ENCODE measurements at regions not wholly inside any gene's neighbourhood (a gene's known extent, or its start where the extent isn't known, plus 50 kb on each side); places are given as distances from the start of the nearest gene placed in this dataset.

- Histone ChIP-seq H3K36me3 (no peaks in the 10 kb centered on the region), H3K9me3 (no peaks in the 10 kb centered on the region), H3K27ac (no peak overlapping the region), H3K4me3 (no peak overlapping the region), H3K4me1 (no peaks in the 10 kb centered on the region), H3K27me3 (no peaks in the 10 kb centered on the region)
- peak in 1 of 2 donors; percentile 41 for DNase-seq (ENCODE audit: low spot score in 2 of 2)
- intact Hi-C loops (cut with DNase I) = no loop called here
- TF ChIP-seq CTCF (IDR thresholded peaks at IDR 0.05) = no peak
Measured at GRCh38 chr1:4959216-4959615, 304.8 kb downstream of the AJAP1 start.

- no peak overlapping the region for H3K27ac ChIP-seq
- intact Hi-C loops (cut with DNase I) = no loop called here
- H3K36me3 ChIP-seq = no peaks in the 10 kb centered on the region
- no peak overlapping the region for H3K4me3 ChIP-seq
- no peak for DNase-seq (ENCODE audit: low spot score in 2 of 2)
- no peaks in the 10 kb centered on the region for H3K9me3 ChIP-seq
- no peak for TF ChIP-seq CTCF (IDR thresholded peaks at IDR 0.05)
- H3K4me1 ChIP-seq = no peaks in the 10 kb centered on the region
- H3K27me3 ChIP-seq = no peaks in the 10 kb centered on the region
Measured at GRCh38 chr1:4957027-4957426, 302.6 kb downstream of the AJAP1 start.

- Histone ChIP-seq H3K27ac (no peak overlapping the region), H3K27me3 (no peaks in the 10 kb centered on the region), H3K36me3 (no peaks in the 10 kb centered on the region), H3K4me1 (no peaks in the 10 kb centered on the region), H3K4me3 (no peak overlapping the region), H3K9me3 (no peaks in the 10 kb centered on the region)
- intact Hi-C loops (cut with DNase I) = no loop called here
- no peak for DNase-seq (ENCODE audit: low spot score in 2 of 2)
- TF ChIP-seq CTCF (IDR thresholded peaks at IDR 0.05) = no peak
Measured at GRCh38 chr1:4954392-4954791, 300.0 kb downstream of the AJAP1 start.

- H3K4me3 ChIP-seq = no peak overlapping the region
- H3K9me3 ChIP-seq = no peaks in the 10 kb centered on the region
- no peak overlapping the region for H3K27ac ChIP-seq
- DNase-seq (ENCODE audit: low spot score in 2 of 2) = no peak
- no peaks in the 10 kb centered on the region for H3K36me3 ChIP-seq
- H3K4me1 ChIP-seq = no peaks in the 10 kb centered on the region
- no peak for TF ChIP-seq CTCF (IDR thresholded peaks at IDR 0.05)
- H3K27me3 ChIP-seq = no peaks in the 10 kb centered on the region
- intact Hi-C loops (cut with DNase I) = no loop called here
Measured at GRCh38 chr1:4951601-4952000, 297.2 kb downstream of the AJAP1 start.

- intact Hi-C loops (cut with DNase I) = no loop called here
- H3K9me3 ChIP-seq = no peaks in the 10 kb centered on the region
- H3K36me3 ChIP-seq = no peaks in the 10 kb centered on the region
- peaks cover 0 to 4% of the 10 kb centered on the region in 2 donors for H3K4me1 ChIP-seq
- no peak for DNase-seq (ENCODE audit: low spot score in 2 of 2)
- no peak for TF ChIP-seq CTCF (IDR thresholded peaks at IDR 0.05)
- H3K27ac ChIP-seq = no peak overlapping the region
- no peak overlapping the region for H3K4me3 ChIP-seq
- no peaks in the 10 kb centered on the region for H3K27me3 ChIP-seq
Measured at GRCh38 chr1:4946343-4946742, 291.9 kb downstream of the AJAP1 start.

GRCh38 chr1:4944911-4945310 lies 290.5 kb downstream of the AJAP1 start:
- no peak for DNase-seq (ENCODE audit: low spot score in 2 of 2)
- TF ChIP-seq CTCF (IDR thresholded peaks at IDR 0.05) = no peak
- Histone ChIP-seq H3K4me1 (peaks cover 0 to 4% of the 10 kb centered on the region in 2 donors), H3K36me3 (no peaks in the 10 kb centered on the region), H3K27ac (no peak overlapping the region), H3K9me3 (no peaks in the 10 kb centered on the region), H3K27me3 (no peaks in the 10 kb centered on the region), H3K4me3 (no peak overlapping the region)
- intact Hi-C loops (cut with DNase I) = no loop called here
